ENCODE measurements at regions not wholly inside any gene's neighbourhood (a gene's known extent, or its start where the extent isn't known, plus 50 kb on each side); places are given as distances from the start of the nearest gene placed in this dataset.

GRCh38 chr5:89199306-89199705 is 316.3 kb upstream of the MEF2C start:
- no CpG with 5 or more reads among the region's 2 CpGs for WGBS (ENCODE audit: insufficient coverage)
- H3K4me1 ChIP-seq (ENCODE audit: control insufficient read depth, insufficient read depth, low read length) = no peaks in the 10 kb centered on the region
- no peak overlapping the region for H3K27ac ChIP-seq (ENCODE audit: low read depth, low read length)

GRCh38 chr5:89191374-89191773 is 308.4 kb upstream of the MEF2C start:
- Histone ChIP-seq H3K4me1 (ENCODE audit: control insufficient read depth, insufficient read depth, low read length) (no peaks in the 10 kb centered on the region), H3K36me3 (ENCODE audit: control insufficient read depth, insufficient read depth, low read length) (no peaks in the 10 kb centered on the region), H3K9me3 (ENCODE audit: control insufficient read depth, insufficient read depth, low read length) (peaks cover 3% of the 10 kb centered on the region), H3K4me3 (ENCODE audit: low read depth, low read length) (no peak overlapping the region), H3K27ac (ENCODE audit: low read depth, low read length) (no peak overlapping the region), H3K27me3 (ENCODE audit: control insufficient read depth, insufficient read depth, low read length) (no peaks in the 10 kb centered on the region)
- no peak for DNase-seq (ENCODE audit: low read depth in 4 of 6, low spot score in 6 of 6)
- WGBS (ENCODE audit: insufficient coverage) = 72% methylated on average over 2 of the region's 2 CpGs

More at GRCh38 chr5:89199306-89199705, 316.3 kb upstream of the MEF2C start:
- no peak for DNase-seq (ENCODE audit: low read depth in 4 of 6, low spot score in 6 of 6)
- H3K9me3 ChIP-seq (ENCODE audit: control insufficient read depth, insufficient read depth, low read length) = peaks cover 11% of the 10 kb centered on the region
- no peaks in the 10 kb centered on the region for H3K27me3 ChIP-seq (ENCODE audit: control insufficient read depth, insufficient read depth, low read length)
- H3K36me3 ChIP-seq (ENCODE audit: control insufficient read depth, insufficient read depth, low read length) = no peaks in the 10 kb centered on the region
- H3K4me3 ChIP-seq (ENCODE audit: low read depth, low read length) = no peak overlapping the region

GRCh38 chr5:89190515-89191265 is 307.7 kb upstream of the MEF2C start:
- no peaks in the 10 kb centered on the region for H3K27me3 ChIP-seq (ENCODE audit: control insufficient read depth, insufficient read depth, low read length)
- H3K36me3 ChIP-seq (ENCODE audit: control insufficient read depth, insufficient read depth, low read length) = no peaks in the 10 kb centered on the region
- peaks cover 3% of the 10 kb centered on the region for H3K9me3 ChIP-seq (ENCODE audit: control insufficient read depth, insufficient read depth, low read length)
- H3K4me3 ChIP-seq (ENCODE audit: low read depth, low read length) = no peak overlapping the region
- no peaks in the 10 kb centered on the region for H3K4me1 ChIP-seq (ENCODE audit: control insufficient read depth, insufficient read depth, low read length)
- no peak overlapping the region for H3K27ac ChIP-seq (ENCODE audit: low read depth, low read length)
- no peak for DNase-seq (ENCODE audit: low read depth in 4 of 6, low spot score in 6 of 6)
- WGBS (ENCODE audit: insufficient coverage) = no CpG with 5 or more reads among the region's 3 CpGs

GRCh38 chr5:89187883-89188465 is 305.0 kb upstream of the MEF2C start:
- H3K36me3 ChIP-seq (ENCODE audit: control insufficient read depth, insufficient read depth, low read length) = no peaks in the 10 kb centered on the region
- H3K27me3 ChIP-seq (ENCODE audit: control insufficient read depth, insufficient read depth, low read length) = no peaks in the 10 kb centered on the region
- H3K4me3 ChIP-seq (ENCODE audit: low read depth, low read length) = no peak overlapping the region
- no CpG with 5 or more reads among the region's 1 CpG for WGBS (ENCODE audit: insufficient coverage)
- no peak overlapping the region for H3K27ac ChIP-seq (ENCODE audit: low read depth, low read length)
- no peak for DNase-seq (ENCODE audit: low read depth in 4 of 6, low spot score in 6 of 6)
- H3K9me3 ChIP-seq (ENCODE audit: control insufficient read depth, insufficient read depth, low read length) = no peaks in the 10 kb centered on the region
- H3K4me1 ChIP-seq (ENCODE audit: control insufficient read depth, insufficient read depth, low read length) = no peaks in the 10 kb centered on the region

GRCh38 chr5:89187268-89187667 is 304.3 kb upstream of the MEF2C start:
- H3K27me3 ChIP-seq (ENCODE audit: control insufficient read depth, insufficient read depth, low read length) = no peaks in the 10 kb centered on the region
- no peak overlapping the region for H3K4me3 ChIP-seq (ENCODE audit: low read depth, low read length)
- H3K36me3 ChIP-seq (ENCODE audit: control insufficient read depth, insufficient read depth, low read length) = no peaks in the 10 kb centered on the region
- H3K9me3 ChIP-seq (ENCODE audit: control insufficient read depth, insufficient read depth, low read length) = no peaks in the 10 kb centered on the region
- H3K4me1 ChIP-seq (ENCODE audit: control insufficient read depth, insufficient read depth, low read length) = no peaks in the 10 kb centered on the region
- no peak overlapping the region for H3K27ac ChIP-seq (ENCODE audit: low read depth, low read length)
- no peak for DNase-seq (ENCODE audit: low read depth in 4 of 6, low spot score in 6 of 6)

GRCh38 chr5:89181546-89181945 is 298.6 kb upstream of the MEF2C start:
- H3K36me3 ChIP-seq (ENCODE audit: control insufficient read depth, insufficient read depth, low read length) = no peaks in the 10 kb centered on the region
- no peak for DNase-seq (ENCODE audit: low read depth in 4 of 6, low spot score in 6 of 6)
- H3K4me1 ChIP-seq (ENCODE audit: control insufficient read depth, insufficient read depth, low read length) = no peaks in the 10 kb centered on the region
- H3K4me3 ChIP-seq (ENCODE audit: low read depth, low read length) = no peak overlapping the region
- no peaks in the 10 kb centered on the region for H3K27me3 ChIP-seq (ENCODE audit: control insufficient read depth, insufficient read depth, low read length)
- H3K9me3 ChIP-seq (ENCODE audit: control insufficient read depth, insufficient read depth, low read length) = no peaks in the 10 kb centered on the region
- no peak overlapping the region for H3K27ac ChIP-seq (ENCODE audit: low read depth, low read length)

GRCh38 chr5:89179731-89180130 is 296.7 kb upstream of the MEF2C start:
- no peaks in the 10 kb centered on the region for H3K9me3 ChIP-seq (ENCODE audit: control insufficient read depth, insufficient read depth, low read length)
- no peak overlapping the region for H3K27ac ChIP-seq (ENCODE audit: low read depth, low read length)
- WGBS (ENCODE audit: insufficient coverage) = 78% methylated on average over 1 of the region's 3 CpGs
- H3K36me3 ChIP-seq (ENCODE audit: control insufficient read depth, insufficient read depth, low read length) = no peaks in the 10 kb centered on the region
- DNase-seq (ENCODE audit: low read depth in 4 of 6, low spot score in 6 of 6) = no peak
- H3K27me3 ChIP-seq (ENCODE audit: control insufficient read depth, insufficient read depth, low read length) = no peaks in the 10 kb centered on the region
- H3K4me3 ChIP-seq (ENCODE audit: low read depth, low read length) = no peak overlapping the region
- no peaks in the 10 kb centered on the region for H3K4me1 ChIP-seq (ENCODE audit: control insufficient read depth, insufficient read depth, low read length)

- Histone ChIP-seq H3K27me3 (ENCODE audit: control insufficient read depth, insufficient read depth, low read length) (no peaks in the 10 kb centered on the region), H3K36me3 (ENCODE audit: control insufficient read depth, insufficient read depth, low read length) (no peaks in the 10 kb centered on the region), H3K4me1 (ENCODE audit: control insufficient read depth, insufficient read depth, low read length) (no peaks in the 10 kb centered on the region), H3K9me3 (ENCODE audit: control insufficient read depth, insufficient read depth, low read length) (no peaks in the 10 kb centered on the region), H3K27ac (ENCODE audit: low read depth, low read length) (no peak overlapping the region), H3K4me3 (ENCODE audit: low read depth, low read length) (no peak overlapping the region)
- no peak for DNase-seq (ENCODE audit: low read depth in 4 of 6, low spot score in 6 of 6)
- WGBS (ENCODE audit: insufficient coverage) = no CpG with 5 or more reads among the region's 2 CpGs
Measured at GRCh38 chr5:89178541-89178940, 295.6 kb upstream of the MEF2C start.

GRCh38 chr5:89173528-89173927 is 290.5 kb upstream of the MEF2C start:
- Histone ChIP-seq H3K36me3 (ENCODE audit: control insufficient read depth, insufficient read depth, low read length) (no peaks in the 10 kb centered on the region), H3K27ac (ENCODE audit: low read depth, low read length) (no peak overlapping the region), H3K4me3 (ENCODE audit: low read depth, low read length) (no peak overlapping the region), H3K9me3 (ENCODE audit: control insufficient read depth, insufficient read depth, low read length) (no peaks in the 10 kb centered on the region), H3K4me1 (ENCODE audit: control insufficient read depth, insufficient read depth, low read length) (no peaks in the 10 kb centered on the region), H3K27me3 (ENCODE audit: control insufficient read depth, insufficient read depth, low read length) (no peaks in the 10 kb centered on the region)
- 86% methylated on average over 1 of the region's 1 CpG for WGBS (ENCODE audit: insufficient coverage)
- no peak for DNase-seq (ENCODE audit: low read depth in 4 of 6, low spot score in 6 of 6)

GRCh38 chr5:89168766-89169165 is 285.8 kb upstream of the MEF2C start:
- H3K27ac ChIP-seq (ENCODE audit: low read depth, low read length) = no peak overlapping the region
- H3K9me3 ChIP-seq (ENCODE audit: control insufficient read depth, insufficient read depth, low read length) = no peaks in the 10 kb centered on the region
- H3K4me3 ChIP-seq (ENCODE audit: low read depth, low read length) = no peak overlapping the region
- no peaks in the 10 kb centered on the region for H3K27me3 ChIP-seq (ENCODE audit: control insufficient read depth, insufficient read depth, low read length)
- H3K36me3 ChIP-seq (ENCODE audit: control insufficient read depth, insufficient read depth, low read length) = no peaks in the 10 kb centered on the region
- no peak for DNase-seq (ENCODE audit: low read depth in 4 of 6, low spot score in 6 of 6)
- WGBS (ENCODE audit: insufficient coverage) = 100% methylated on average over 2 of the region's 3 CpGs
- no peaks in the 10 kb centered on the region for H3K4me1 ChIP-seq (ENCODE audit: control insufficient read depth, insufficient read depth, low read length)
